ENCODE measurements at regions not wholly inside any gene's neighbourhood (a gene's known extent, or its start where the extent isn't known, plus 50 kb on each side); places are given as distances from the start of the nearest gene placed in this dataset.

GRCh38 chr6:164379795-164380194, 929.6 kb downstream of the C6orf118 start:
- Mint-ChIP-seq H3K4me3 (ENCODE audit: unreplicated experiment) (no peak overlapping the region), H3K9me3 (ENCODE audit: unreplicated experiment) (peaks cover 22% of the 10 kb centered on the region), H3K27me3 (ENCODE audit: unreplicated experiment) (no peaks in the 10 kb centered on the region), H3K36me3 (ENCODE audit: unreplicated experiment) (no peaks in the 10 kb centered on the region), H3K27ac (ENCODE audit: unreplicated experiment) (no peak overlapping the region), H3K4me1 (ENCODE audit: unreplicated experiment) (no peaks in the 10 kb centered on the region)
- DNase-seq (ENCODE audit: extremely low spot score, unreplicated experiment), result no peak
- no peak for TF ChIP-seq CTCF (IDR thresholded peaks at IDR 0.05)

GRCh38 chr6:164378330-164378729, 931.1 kb downstream of the C6orf118 start:
- no peak for DNase-seq (ENCODE audit: extremely low spot score, unreplicated experiment)
- Mint-ChIP-seq H3K9me3 (ENCODE audit: unreplicated experiment) (peaks cover 22% of the 10 kb centered on the region), H3K27ac (ENCODE audit: unreplicated experiment) (no peak overlapping the region), H3K36me3 (ENCODE audit: unreplicated experiment) (no peaks in the 10 kb centered on the region), H3K4me1 (ENCODE audit: unreplicated experiment) (no peaks in the 10 kb centered on the region), H3K27me3 (ENCODE audit: unreplicated experiment) (no peaks in the 10 kb centered on the region), H3K4me3 (ENCODE audit: unreplicated experiment) (no peak overlapping the region)
- TF ChIP-seq CTCF (IDR thresholded peaks at IDR 0.05), result no peak

- DNase-seq (ENCODE audit: extremely low spot score, unreplicated experiment), result no peak
These were observed 932.0 kb downstream of the C6orf118 start for GRCh38 chr6:164377348-164377918.

GRCh38 chr6:164370773-164371172, 938.6 kb downstream of the C6orf118 start:
- no peak for TF ChIP-seq CTCF (IDR thresholded peaks at IDR 0.05)
- H3K27ac Mint-ChIP-seq (ENCODE audit: unreplicated experiment), result no peak overlapping the region
- H3K9me3 Mint-ChIP-seq (ENCODE audit: unreplicated experiment), result peaks cover 18% of the 10 kb centered on the region
- no peak overlapping the region for H3K4me3 Mint-ChIP-seq (ENCODE audit: unreplicated experiment)
- H3K36me3 Mint-ChIP-seq (ENCODE audit: unreplicated experiment), result no peaks in the 10 kb centered on the region
- H3K4me1 Mint-ChIP-seq (ENCODE audit: unreplicated experiment), result no peaks in the 10 kb centered on the region
- no peaks in the 10 kb centered on the region for H3K27me3 Mint-ChIP-seq (ENCODE audit: unreplicated experiment)
- no peak for DNase-seq (ENCODE audit: extremely low spot score, unreplicated experiment)

More at GRCh38 chr6:164377348-164377918, 932.0 kb downstream of the C6orf118 start:
- H3K27me3 Mint-ChIP-seq (ENCODE audit: unreplicated experiment), result no peaks in the 10 kb centered on the region
- peaks cover 22% of the 10 kb centered on the region for H3K9me3 Mint-ChIP-seq (ENCODE audit: unreplicated experiment)
- H3K27ac Mint-ChIP-seq (ENCODE audit: unreplicated experiment), result no peak overlapping the region
- H3K4me3 Mint-ChIP-seq (ENCODE audit: unreplicated experiment), result no peak overlapping the region
- no peaks in the 10 kb centered on the region for H3K36me3 Mint-ChIP-seq (ENCODE audit: unreplicated experiment)
- no peaks in the 10 kb centered on the region for H3K4me1 Mint-ChIP-seq (ENCODE audit: unreplicated experiment)
- no peak for TF ChIP-seq CTCF (IDR thresholded peaks at IDR 0.05)

- no peaks in the 10 kb centered on the region for H3K36me3 Mint-ChIP-seq (ENCODE audit: unreplicated experiment)
- no peaks in the 10 kb centered on the region for H3K4me1 Mint-ChIP-seq (ENCODE audit: unreplicated experiment)
- no peak overlapping the region for H3K4me3 Mint-ChIP-seq (ENCODE audit: unreplicated experiment)
- TF ChIP-seq CTCF (IDR thresholded peaks at IDR 0.05), result no peak
- no peaks in the 10 kb centered on the region for H3K27me3 Mint-ChIP-seq (ENCODE audit: unreplicated experiment)
- no peak overlapping the region for H3K27ac Mint-ChIP-seq (ENCODE audit: unreplicated experiment)
- peaks cover 55% of the 10 kb centered on the region for H3K9me3 Mint-ChIP-seq (ENCODE audit: unreplicated experiment)
- no peak for DNase-seq (ENCODE audit: extremely low spot score, unreplicated experiment)
These were observed 944.9 kb downstream of the QKI start for GRCh38 chr6:164359441-164359840.
